GM18870 (cell line): ENCODE measurements at regions not wholly inside any gene's neighbourhood (a gene's known extent, or its start where the extent isn't known, plus 50 kb on each side); places are given as distances from the start of the nearest gene placed in this dataset.
"Not testable (repeated sequence)": the region's sequence is repeated elsewhere in the genome, so short reads cannot be mapped to it uniquely, and the experiment has no call there.

Source experiments
- ATAC-seq: cut with Tn5 transposase; IDR thresholded peaks from one replicate; pipeline ENCODE4 v1.9.1; 2021; ENCODE audit warnings: moderate library complexity; ENCODE audit not compliant: unreplicated experiment

DNA sequence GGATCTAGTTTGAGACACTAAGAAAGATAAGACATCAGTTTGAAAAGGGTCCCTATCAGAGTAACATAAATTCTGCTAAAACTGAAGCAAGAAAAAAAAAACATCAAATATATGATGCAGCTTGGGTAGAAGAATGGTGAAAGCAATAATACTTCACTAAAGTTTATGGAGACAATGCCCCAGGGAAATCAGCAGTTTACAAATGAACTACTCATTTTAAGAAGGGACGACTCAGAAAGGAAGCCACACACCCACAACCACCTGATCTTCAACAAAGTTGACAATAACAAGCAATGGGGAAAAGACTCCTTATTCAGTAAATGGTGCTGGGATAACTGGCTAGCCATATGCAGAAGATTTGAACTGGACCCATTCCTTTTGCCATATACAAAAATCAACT is 143.5 kb downstream of the TPBG start:
- peak; percentile 81 for ATAC-seq

DNA sequence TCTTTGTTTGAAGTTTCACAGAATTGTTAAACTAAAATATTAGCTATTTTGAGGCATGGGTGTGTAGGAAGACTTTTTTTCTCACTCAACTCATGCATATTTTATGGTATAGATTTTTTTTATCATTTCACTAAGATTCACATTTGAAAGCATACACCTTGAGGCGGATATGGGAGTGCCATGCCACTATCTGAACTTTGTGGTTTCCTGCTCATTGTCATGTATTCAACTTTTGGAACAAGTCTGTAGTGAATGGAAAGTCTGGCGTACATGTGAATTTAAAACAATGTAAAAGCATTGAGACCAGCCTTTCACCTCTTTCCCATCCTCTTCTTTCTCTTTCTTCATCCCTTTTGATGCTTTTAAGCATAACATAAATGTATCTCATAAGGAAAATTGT is 147.9 kb downstream of the TPBG start:
- ATAC-seq, result no peak

DNA sequence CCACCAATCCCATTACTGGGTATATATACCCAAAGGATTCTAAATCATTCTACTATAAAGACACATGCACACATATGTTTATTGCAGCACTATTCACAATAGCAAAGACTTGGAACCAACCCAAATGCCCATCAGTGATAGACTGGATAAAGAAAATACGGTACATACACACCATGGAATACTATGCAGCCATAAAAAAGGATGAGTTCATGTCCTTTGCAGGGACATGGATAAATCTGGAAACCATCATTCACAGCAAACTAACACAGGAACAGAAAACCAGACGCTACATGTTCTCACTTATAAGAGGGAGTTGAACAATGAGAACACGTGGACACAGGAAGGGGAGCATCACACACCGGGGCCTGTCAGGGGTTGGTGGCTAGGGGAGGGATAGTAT is 154.3 kb downstream of the TPBG start:
- not testable (repeated sequence) for ATAC-seq

DNA sequence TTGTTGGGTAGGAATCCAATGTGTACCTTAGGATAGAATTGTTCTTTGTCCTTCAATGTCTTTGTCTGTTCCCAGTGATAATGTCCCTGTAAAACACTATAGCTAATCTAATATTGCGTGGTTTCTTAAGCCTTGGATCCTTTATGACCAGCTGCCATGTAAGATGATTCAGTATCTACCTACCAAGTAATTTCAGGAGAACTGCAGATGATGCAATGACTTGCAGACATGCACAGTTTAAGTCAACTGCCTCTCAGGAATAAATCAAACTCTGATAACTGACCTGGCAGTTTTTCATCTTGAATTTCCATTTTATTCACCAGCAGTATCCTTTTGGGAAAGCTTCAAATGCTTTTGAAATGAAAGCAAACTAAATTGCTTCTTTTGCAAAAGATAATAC is 157.8 kb downstream of the TPBG start:
- ATAC-seq, result no peak

DNA sequence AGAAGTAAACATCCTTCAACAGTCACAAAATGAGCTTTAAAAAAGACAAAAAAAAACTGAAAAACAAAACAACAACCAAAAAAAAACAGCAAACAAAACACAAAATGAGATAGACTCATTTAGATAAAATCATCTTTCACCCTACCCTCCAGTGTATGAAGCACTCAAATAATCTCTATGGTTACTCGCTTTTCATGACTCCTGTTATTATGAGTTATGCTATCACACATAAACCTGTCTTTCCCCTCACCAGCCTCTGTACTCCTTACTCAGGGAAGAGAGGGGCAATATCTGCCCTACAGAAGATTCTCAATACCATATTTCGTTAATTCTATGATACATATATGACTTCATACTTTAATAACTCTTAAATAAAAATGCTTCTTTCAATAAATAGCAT is 158.2 kb downstream of the TPBG start:
- ATAC-seq, result no peak

DNA sequence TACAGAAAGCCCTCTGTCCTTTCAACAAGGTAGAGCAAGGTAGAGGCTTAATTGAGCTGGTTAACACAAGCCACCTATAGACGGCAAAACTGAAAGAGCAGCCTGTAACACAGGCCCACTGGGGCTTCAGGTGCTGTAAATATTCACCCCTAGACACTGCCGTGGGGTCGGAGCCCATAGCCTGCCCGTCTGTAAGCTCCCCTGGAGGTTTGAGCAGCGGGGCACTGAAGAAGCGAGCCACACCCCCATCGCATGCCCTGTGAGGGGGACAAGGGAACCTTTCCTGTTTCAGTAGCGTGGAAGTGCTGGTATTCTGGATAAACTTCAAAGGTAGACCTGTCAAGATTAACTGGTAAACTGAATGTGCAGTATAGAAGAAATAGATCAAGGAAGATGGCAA is 160.4 kb downstream of the TPBG start:
- ATAC-seq, result no peak

DNA sequence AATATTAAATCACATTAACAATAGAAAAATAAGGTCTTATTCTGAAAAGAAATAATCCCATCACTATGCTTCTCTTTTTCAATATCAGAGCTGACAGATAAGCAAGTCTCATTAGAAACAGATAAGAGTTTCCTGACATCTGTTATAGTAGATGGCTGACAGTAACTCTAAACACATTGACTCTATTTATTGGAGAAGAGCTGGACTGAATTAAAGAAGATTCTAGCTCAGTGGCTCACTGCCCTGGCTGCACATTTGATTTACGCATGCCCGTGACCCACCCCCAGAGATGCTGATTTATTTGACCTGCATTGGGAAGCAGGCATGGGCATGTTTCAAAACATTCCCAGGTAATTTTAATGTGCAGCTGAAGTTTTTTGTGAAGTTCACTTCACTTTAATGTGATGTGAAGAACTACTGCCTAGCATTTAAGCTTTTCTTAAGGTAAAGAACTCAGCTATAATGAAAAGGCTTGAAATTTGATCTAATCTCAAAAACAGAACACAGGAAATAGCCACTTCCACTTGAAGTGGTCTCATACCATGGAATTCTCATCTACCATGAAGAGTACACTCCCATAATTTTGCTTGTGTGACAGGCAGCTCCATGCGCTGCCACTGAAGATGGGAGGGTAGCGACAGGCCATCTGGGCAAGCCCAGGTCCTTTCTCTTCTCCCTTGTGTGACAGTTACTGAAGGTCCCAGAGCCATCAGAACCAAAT is 162.3 kb downstream of the TPBG start:
- ATAC-seq, result no peak

DNA sequence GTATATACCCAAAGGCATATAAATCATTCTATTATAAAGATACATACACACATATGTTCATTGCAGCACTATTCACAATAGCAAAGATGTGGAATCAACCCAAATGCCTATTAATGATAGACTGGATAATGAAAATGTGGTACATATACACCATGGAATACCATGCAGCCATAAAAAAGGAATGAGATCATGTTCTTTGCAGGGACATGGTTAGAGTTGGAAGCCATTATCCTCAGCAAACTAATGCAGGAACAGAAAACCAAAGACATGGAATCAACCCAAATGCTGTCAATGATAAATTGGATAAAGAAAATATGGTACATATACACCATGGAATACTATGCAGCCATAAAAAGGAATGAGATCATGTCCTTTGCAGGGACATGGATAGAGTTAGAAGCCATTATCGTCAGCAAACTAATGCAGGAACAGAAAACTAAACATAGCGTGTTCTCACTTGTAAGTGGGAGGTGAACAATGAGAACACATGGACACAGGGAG is 166.4 kb downstream of the TPBG start:
- not testable (repeated sequence) for ATAC-seq

DNA sequence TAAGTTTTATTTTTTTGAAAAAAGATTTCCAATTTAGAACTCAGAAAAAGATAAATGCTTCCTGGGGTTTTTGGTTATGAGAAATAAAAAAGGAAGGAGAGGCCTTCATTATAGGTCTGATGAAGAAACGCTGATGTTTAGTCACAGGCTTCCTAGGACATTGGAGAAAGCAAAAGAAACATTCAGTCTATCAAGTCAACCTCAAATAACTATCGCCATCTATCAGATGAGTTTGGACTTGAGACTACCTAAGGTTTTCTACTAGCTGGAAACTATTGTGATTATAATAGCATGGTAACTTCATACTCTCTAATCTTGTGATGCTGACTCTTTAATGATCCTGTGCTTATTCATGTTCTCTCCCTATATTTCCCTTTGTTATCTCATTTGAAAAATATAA is 171.3 kb downstream of the TPBG start:
- no peak for ATAC-seq

DNA sequence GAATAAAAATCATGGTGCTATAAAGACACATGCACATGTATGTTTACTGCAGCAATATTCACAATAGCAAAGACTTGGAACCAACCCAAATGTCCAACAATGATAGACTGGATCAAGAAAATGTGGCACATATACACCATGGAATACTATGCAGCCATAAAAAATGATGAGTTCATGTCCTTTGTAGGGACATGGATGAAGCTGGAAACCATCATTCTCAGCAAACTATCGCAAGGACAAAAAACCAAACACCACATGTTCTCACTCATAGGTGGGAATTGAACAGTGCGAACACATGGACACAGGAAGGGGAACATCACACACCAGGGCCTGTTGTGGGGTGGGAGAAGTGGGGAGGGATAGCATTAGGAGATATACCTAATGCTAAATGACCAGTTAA is 185.9 kb downstream of the TPBG start:
- not testable (repeated sequence) for ATAC-seq

DNA sequence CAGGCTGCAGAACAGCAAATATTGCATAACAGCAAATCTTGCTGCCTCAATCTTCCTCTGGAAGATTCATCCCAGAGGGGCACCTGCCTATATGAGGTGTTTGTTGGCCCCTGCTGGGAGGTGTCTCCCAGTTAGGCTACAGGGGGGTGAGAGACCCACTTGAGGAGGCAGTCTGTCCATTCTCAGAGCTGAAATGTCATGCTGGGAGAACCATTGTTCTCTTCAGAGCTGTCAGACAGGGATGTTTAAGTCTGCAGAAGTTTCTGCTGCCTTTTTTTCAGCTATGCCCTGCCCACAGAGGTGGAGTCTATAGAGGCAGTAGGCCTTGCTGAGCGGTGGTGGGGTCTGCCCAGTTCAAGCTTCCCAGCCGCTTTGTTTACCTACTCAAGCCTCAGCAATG is 187.7 kb downstream of the TPBG start:
- ATAC-seq, result not testable (repeated sequence)

DNA sequence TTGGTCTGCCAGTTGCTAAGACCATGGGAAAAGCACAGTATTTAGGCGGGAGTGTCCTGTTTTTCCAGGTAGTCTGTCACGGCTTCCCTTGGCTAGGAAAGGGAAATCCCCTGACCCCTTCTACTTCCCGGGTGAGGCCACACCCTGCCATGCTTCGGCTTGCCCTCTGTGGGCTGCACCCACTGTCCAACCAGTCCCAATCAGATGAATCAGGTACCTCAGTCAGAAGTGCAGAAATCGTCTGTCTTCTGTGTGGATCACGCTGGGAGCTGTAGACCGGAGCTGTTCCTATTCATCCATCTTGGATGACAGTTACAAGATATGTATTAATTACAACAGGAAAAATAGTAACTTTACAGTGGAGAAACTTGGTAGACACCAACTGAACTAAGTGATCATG is 188.2 kb downstream of the TPBG start:
- ATAC-seq, result no peak

DNA sequence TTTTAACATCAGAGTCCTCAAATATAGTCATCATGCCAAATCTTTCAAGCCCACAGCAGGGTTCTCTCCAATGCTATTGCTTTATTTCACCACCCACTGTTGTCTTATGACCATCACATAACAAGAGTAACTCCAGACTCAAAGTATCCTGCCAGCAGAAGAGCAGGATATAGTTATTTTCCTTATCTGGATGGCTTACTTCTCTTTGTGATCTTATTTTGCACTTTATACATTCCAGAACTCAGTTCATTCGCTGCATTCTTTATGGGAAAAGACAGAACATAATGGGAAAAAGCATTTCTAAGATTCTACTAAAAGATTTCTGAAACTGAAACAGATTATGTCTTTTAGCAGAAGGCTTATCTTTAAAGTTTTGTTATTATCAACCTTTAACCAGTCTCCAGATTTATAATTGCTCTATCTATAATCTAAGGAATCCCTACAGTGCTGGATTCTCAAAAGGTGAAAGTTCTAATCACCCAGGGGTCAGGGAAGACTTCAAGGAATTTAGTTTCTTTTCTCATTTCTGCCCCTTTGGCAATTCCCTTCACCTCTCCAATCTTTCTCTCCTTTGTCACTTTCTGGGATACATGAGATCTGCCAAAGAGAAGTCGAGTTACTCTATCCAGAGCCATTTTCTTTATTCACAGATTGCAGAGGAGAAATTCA is 190.4 kb downstream of the TPBG start:
- no peak for ATAC-seq

DNA sequence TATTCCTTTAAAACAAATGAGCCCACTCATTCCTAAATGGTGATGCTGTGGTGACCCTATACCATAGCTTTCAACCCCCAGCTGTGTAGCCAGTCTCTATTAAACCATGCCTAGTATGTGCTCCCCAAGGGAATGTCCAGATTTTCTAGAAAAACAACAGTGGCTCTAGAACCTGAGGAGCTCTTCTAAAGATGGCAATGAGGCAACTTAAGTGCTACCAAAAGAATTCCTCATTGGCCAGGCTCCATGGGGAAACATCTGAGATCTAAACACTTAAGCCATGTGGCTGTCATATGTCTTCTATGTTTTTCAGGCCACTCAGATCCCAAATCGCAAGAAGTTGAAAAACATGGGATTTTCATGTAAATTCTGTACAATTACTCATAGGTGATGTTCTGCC is 191.0 kb downstream of the TPBG start:
- ATAC-seq, result no peak

DNA sequence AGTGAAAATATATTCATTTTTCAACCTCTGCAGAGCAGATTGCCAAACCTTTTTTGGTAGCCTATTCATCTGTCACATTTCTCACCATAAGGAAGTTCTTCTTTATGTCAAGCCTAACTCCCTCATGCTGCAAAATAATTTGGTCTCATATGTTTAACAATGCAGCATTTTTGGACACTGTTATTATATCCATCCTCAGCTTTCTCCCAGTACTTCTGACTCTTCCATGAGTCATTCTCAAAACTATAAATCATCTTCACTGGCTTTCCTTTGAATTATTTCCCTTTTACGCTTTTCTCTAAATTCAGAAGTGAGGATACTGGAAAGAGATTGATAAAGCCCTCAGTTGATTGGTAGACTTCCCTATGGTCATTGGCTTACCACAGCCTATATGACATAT is 192.2 kb downstream of the TPBG start:
- no peak for ATAC-seq

DNA sequence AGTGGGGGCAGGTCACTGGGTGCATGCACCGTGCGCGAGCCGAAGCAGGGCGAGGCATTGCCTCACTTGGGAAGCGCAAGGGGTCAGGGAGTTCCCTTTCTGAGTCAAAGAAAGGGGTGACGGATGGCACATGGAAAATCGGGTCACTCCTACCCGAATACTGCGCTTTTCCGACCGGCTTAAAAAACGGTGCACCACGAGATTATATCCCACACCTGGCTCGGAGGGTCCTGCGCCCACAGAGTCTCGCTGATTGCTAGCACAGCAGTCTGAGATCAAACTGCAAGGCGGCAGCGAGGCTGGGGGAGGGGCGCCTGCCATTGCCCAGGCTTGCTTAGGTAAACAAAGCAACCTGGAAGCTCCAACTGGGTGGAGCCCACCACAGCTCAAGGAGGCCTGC is 194.9 kb downstream of the TPBG start:
- ATAC-seq, result not testable (repeated sequence)

DNA sequence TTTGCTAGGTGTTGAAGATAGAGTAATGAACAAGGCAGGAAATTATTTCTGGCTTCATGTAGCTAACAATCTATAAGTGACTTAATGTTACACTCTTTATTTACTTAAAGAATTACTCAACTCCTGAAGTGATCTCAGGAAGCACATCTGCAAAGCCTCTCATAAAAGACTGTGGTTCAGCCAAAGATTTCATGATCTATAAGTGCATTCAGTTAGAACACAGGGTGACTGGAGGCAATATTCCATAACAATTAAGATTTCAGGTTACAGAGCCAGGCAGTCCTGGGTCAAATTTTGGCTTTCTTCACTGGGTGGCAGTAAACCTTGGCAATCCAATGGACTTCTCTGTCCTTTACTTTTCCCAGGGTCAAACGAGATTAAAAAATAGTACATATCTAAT is 204.0 kb downstream of the TPBG start:
- ATAC-seq, result no peak

DNA sequence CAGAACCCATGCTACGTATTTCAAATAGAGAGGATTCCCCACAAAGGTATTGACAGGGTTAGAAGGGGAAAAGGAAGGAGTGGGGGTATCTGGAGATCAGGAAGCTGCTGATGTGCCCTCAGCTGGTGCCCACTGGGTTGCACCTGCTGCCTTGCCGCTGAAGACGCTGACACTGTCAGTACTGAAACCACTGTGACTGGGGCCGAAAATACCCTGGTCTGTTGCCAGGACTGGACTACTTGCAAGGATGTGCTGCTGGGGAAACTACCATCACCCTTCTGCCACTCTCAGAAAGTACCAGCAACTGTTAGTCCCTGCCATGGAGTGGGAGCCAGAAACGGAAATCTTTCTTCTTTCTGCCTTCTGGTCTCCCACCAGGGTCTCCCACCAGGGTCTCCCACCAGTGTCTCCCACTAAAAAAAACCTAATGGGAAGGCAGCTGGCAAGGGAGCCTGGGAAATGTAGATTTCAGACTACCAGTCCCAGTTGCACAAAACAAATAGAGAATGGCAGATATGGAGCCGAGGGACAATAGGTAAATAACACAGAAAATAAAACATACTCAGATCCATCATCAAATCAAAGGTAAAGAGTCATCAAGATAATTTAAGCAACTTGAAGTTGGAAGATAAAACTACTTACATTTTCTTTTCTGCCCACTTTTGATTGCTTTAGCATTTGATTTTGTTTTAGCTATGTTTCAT is 204.8 kb downstream of the TPBG start:
- ATAC-seq, result peak; percentile 99

DNA sequence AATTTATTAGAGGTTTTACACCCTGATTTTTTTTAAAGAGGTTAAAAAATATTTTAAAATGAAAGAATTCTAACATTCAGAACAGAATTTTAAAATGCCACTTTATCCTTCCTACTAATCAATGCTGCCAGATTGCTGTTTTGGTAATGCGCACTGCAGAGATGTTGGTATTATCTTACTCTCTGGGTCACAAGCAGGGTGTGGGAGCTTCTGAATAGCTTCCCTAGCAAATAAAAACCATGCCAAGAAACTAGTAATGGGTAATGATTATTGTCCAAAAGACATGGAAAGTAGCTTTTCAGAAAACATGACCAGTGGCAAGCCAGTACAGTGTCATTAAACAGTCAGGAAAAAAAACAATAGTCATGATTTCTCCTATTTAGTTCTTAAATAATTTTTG is 205.4 kb downstream of the TPBG start:
- no peak for ATAC-seq

DNA sequence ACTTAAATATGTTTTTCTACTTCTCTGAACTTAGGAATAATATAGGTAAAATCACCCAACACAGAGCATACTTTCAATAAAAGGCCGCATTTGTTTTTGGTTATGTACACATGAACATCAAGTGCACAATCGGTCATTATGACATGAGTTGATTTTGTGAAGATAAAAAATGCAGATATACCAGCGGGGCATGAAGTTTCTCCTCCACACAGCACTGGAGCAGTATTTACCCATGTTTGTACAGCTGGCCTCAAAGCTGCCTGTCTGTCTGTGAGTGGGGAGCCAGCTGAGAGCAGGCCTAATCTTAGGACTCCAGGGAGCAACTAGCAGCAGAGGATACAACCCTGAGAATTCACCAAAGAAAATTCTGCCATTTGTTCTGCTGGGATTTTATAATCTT is 206.5 kb downstream of the TPBG start:
- no peak for ATAC-seq

DNA sequence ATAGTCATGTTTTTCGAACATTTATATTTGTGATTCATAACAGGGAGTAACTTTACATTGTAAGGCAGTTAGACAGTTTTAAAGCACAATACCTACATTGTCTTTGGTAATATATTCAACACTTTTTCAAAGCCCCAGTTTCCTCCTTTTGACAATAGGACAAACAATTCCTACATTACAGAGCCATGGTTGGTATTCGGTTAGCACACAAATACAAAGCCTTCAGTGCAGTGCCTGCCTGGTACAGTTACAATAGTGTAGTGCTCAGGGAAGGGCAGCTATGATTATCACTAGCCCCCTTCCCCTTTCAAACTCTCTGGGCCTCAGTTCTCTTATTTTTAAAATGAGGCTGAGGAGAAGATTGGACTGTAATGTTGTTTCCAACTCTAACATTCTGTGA is 207.8 kb downstream of the TPBG start:
- no peak for ATAC-seq
